Neuronal stem cell (in vitro differentiated cells): ENCODE measurements at regions not wholly inside any gene's neighbourhood (a gene's known extent, or its start where the extent isn't known, plus 50 kb on each side); places are given as distances from the start of the nearest gene placed in this dataset.
"Not testable (repeated sequence)": the region's sequence is repeated elsewhere in the genome, so short reads cannot be mapped to it uniquely, and the experiment has no call there.

ENCODE experiments used
- DNase-seq: peaks from one replicate; pipeline ENCODE4 v3.0.0-alpha.2; 2013; ENCODE audit warnings: low spot score
- H2AFZ ChIP-seq: one replicate; pipeline ENCODE4 v1.6.1; 2013; ENCODE audit warnings: mild to moderate bottlenecking, low read length, inconsistent platforms
- H2AK5ac ChIP-seq: 2 replicates; pipeline ENCODE4 v1.6.1; 2013; ENCODE audit warnings: low read depth, mild to moderate bottlenecking, inconsistent platforms, low read length, moderate library complexity, mixed read lengths
- H2BK120ac ChIP-seq: 2 replicates; pipeline ENCODE4 v1.6.1; 2013; ENCODE audit warnings: low read depth, mild to moderate bottlenecking, inconsistent platforms, low read length, moderate library complexity, mixed read lengths
- H2BK12ac ChIP-seq: one replicate; pipeline ENCODE4 v1.6.1; 2013; ENCODE audit warnings: low read length, inconsistent platforms
- H2BK15ac ChIP-seq: 2 replicates; pipeline ENCODE4 v1.6.1; 2013; ENCODE audit warnings: mild to moderate bottlenecking, low read length, inconsistent platforms, mixed read lengths
- H2BK5ac ChIP-seq: one replicate; pipeline ENCODE4 v1.6.1; 2013; ENCODE audit warnings: inconsistent platforms, mild to moderate bottlenecking, low read length, moderate library complexity
- H3K14ac ChIP-seq: one replicate; pipeline ENCODE4 v1.6.1; 2013; ENCODE audit warnings: low read length, inconsistent platforms
- H3K18ac ChIP-seq: 2 replicates; pipeline ENCODE4 v1.6.1; 2013; ENCODE audit warnings: low read length, inconsistent platforms
- H3K23ac ChIP-seq: 2 replicates; pipeline ENCODE4 v1.6.1; 2013; ENCODE audit warnings: low read depth, mild to moderate bottlenecking, mixed read lengths, low read length, inconsistent platforms; ENCODE audit not compliant: poor library complexity
- H3K27ac ChIP-seq: replicated peaks from 3 replicates; pipeline ENCODE4 v1.5.1; 2013; ENCODE audit warnings: low read length, inconsistent platforms
- H3K27me3 ChIP-seq, 3 experiments: 2 replicates each; pipeline ENCODE4 v1.6.1; 2013; ENCODE audit warnings: low read length in 3 of 3, mild to moderate bottlenecking in 2 of 3, inconsistent platforms in 1 of 3, low read depth in 1 of 3, mixed read lengths in 1 of 3, moderate library complexity in 1 of 3; ENCODE audit not compliant: control insufficient read depth in 3 of 3, insufficient read depth in 3 of 3
- H3K36me3 ChIP-seq, 2 donors: replicated peaks in 1 of 2; 2 replicates each; pipeline ENCODE4 v1.6.1; 2013; ENCODE audit warnings: low read length in 2 of 2; ENCODE audit not compliant: control insufficient read depth in 2 of 2, insufficient read depth in 2 of 2
- H3K4ac ChIP-seq: 2 replicates; pipeline ENCODE4 v1.6.1; 2013; ENCODE audit warnings: inconsistent platforms, mild to moderate bottlenecking, low read length, moderate library complexity
- H3K4me1 ChIP-seq, 2 donors: 1 replicate in 1 of 2; 2 replicates in 1 of 2; pipeline ENCODE4 v1.6.1; 2013; ENCODE audit warnings: low read length in 2 of 2, low read depth in 1 of 2; ENCODE audit not compliant: control insufficient read depth in 2 of 2, insufficient read depth in 1 of 2
- H3K4me2 ChIP-seq: one replicate; pipeline ENCODE4 v1.6.1; 2013; ENCODE audit warnings: mild to moderate bottlenecking, low read length, inconsistent platforms; ENCODE audit not compliant: insufficient read depth, poor library complexity, severe bottlenecking
- H3K4me3 ChIP-seq, 2 donors: 2 replicates each; pipeline ENCODE4 v1.5.1; 2013; ENCODE audit warnings: low read length in 2 of 2, mild to moderate bottlenecking in 2 of 2, inconsistent platforms in 1 of 2, moderate library complexity in 1 of 2
- H3K79me1 ChIP-seq: one replicate; pipeline ENCODE4 v1.6.1; 2013; ENCODE audit warnings: low read depth, mild to moderate bottlenecking, inconsistent platforms, low read length, moderate library complexity
- H3K9ac ChIP-seq: one replicate; pipeline ENCODE4 v1.6.1; 2013; ENCODE audit warnings: mild to moderate bottlenecking, low read depth, low read length, inconsistent platforms; ENCODE audit not compliant: poor library complexity
- H3K9me3 ChIP-seq, 2 donors: replicated peaks in 1 of 2; 2 replicates each; pipeline versions ENCODE3 to v1.6.1; 2013; ENCODE audit warnings: low read length in 2 of 2, mild to moderate bottlenecking in 2 of 2, inconsistent platforms in 1 of 2, low read depth in 1 of 2, mixed read lengths in 1 of 2, moderate library complexity in 1 of 2; ENCODE audit not compliant: control insufficient read depth in 2 of 2, insufficient read depth in 1 of 2
- H4K8ac ChIP-seq: one replicate; pipeline ENCODE4 v1.6.1; 2013; ENCODE audit warnings: low read depth, mild to moderate bottlenecking, inconsistent platforms, low read length, moderate library complexity
- H4K91ac ChIP-seq: one replicate; pipeline ENCODE4 v1.6.1; 2013; ENCODE audit warnings: low read length, low read depth, mild to moderate bottlenecking, inconsistent platforms; ENCODE audit not compliant: poor library complexity
- whole genome bisulfite sequencing, 2 donors: extraction: QIAGEN DNeasy Blood & Tissue Kit; methylation state at CpG; one replicate each; pipeline ENCODE4 v1.1.7; 2013; ENCODE audit warnings: missing lambda C conversion rate in 2 of 2, mixed read lengths in 1 of 2; ENCODE audit not compliant: insufficient read length in 2 of 2, insufficient replicate concordance in 1 of 2; ENCODE audit errors: extremely low coverage in 2 of 2; 5-methylcytosine and 5-hydroxymethylcytosine counted together

DNA sequence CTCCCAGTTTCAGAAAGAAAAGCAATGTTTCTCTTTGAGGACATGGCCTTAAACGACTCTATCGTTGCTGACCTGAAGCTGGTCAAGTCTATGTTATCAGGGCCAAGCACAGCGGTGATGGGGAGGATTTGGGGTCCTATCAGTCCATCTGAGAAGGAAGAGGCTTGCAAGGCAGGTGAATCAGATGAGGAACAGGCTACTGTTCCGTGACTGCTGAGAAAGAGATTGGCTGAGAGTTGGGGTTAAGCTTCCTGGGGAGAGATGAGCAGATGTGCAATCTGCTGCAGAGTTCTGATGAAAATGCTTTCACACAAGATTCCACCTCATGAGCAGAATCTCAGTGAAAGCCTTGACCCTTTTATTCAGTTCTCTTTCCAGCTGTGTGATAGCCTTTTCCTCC is 168.3 kb upstream of the STMND1 start:
- no peak overlapping the region for H3K4me2 ChIP-seq
- H4K8ac ChIP-seq, result no peak overlapping the region
- no peak overlapping the region for H2BK12ac ChIP-seq
- no peaks in the 10 kb centered on the region for H3K79me1 ChIP-seq
- H2BK15ac ChIP-seq, result no peak overlapping the region
- no peak overlapping the region for H2AFZ ChIP-seq
- no peak overlapping the region for H4K91ac ChIP-seq
- no peaks in the 10 kb centered on the region for H3K27me3 ChIP-seq
- no peak overlapping the region for H2BK120ac ChIP-seq
- no peak overlapping the region for H3K27ac ChIP-seq
- no peak for DNase-seq
- peaks cover 0 to 5% of the 10 kb centered on the region in 2 donors for H3K4me1 ChIP-seq
- no peak overlapping the region for H3K23ac ChIP-seq
- no peaks in the 10 kb centered on the region for H3K9me3 ChIP-seq
- H2AK5ac ChIP-seq, result no peak overlapping the region
- H3K14ac ChIP-seq, result no peak overlapping the region
- H3K36me3 ChIP-seq, result no peaks in the 10 kb centered on the region
- no peak overlapping the region for H3K9ac ChIP-seq
- H3K4me3 ChIP-seq, result no peak overlapping the region
- no peak overlapping the region for H2BK5ac ChIP-seq
- no CpG with 5 or more reads among the region's 4 CpGs for WGBS, 2 donors
- H3K4ac ChIP-seq, result no peak overlapping the region
- H3K18ac ChIP-seq, result no peak overlapping the region

DNA sequence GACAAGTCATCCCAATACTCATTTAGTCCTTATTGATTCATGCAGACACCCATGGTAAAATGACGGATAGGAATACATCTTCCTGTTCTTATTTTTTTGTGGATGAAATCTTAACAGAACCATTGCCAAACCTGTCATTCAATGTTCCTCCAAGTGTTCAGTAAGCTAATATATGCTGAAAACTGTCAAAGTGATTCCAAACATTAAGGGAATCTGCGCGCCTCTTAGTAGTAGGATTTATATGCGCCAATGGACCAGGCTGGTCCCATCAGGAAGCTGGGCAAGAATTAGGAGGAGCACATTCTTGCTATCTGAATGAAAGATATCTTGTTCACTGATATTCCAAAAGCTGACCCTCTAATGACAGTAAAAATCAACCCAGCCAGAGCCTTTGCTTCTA is 168.9 kb upstream of the STMND1 start:
- H3K18ac ChIP-seq, result no peak overlapping the region
- H2BK120ac ChIP-seq, result no peak overlapping the region
- WGBS, 2 donors, result no CpG with 5 or more reads among the region's 4 CpGs

DNA sequence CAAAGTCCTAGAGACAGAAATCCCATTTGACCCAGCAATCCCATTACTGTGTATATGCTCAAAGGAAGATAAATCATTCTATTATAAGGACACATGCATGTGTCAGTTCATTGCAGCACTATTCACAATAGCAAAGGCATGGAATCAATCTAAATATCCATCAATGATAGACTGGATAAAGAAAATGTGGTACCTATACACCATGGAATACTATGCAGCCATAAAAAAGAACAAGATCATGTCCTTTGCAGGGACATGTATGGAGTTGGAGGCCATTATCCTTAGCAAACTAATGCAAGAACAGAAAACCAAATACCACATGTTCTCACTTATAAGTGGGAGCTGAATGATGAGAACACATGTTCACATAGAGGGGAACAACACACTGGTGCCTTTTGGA is 169.8 kb upstream of the ATXN1 start:
- H3K27ac ChIP-seq, H2BK120ac ChIP-seq, H2BK15ac ChIP-seq, H3K23ac ChIP-seq, DNase-seq, H3K4me3 ChIP-seq, H3K36me3 ChIP-seq, H3K4me1 ChIP-seq, H3K9ac ChIP-seq, H4K91ac ChIP-seq, H2BK5ac ChIP-seq, H2AFZ ChIP-seq, H3K18ac ChIP-seq, H3K4me2 ChIP-seq, H3K9me3 ChIP-seq, H3K27me3 ChIP-seq, H2AK5ac ChIP-seq, H3K14ac ChIP-seq, H3K79me1 ChIP-seq, H3K4ac ChIP-seq, H2BK12ac ChIP-seq, H4K8ac ChIP-seq: not testable (repeated sequence)

More for the DNA sequence above, 168.9 kb upstream of the STMND1 start:
- Histone ChIP-seq H3K4me3 (no peak overlapping the region), H3K4me1 (peaks cover 0 to 5% of the 10 kb centered on the region in 2 donors), H2AFZ (no peak overlapping the region), H3K23ac (no peak overlapping the region), H2BK15ac (no peak overlapping the region), H3K4me2 (no peak overlapping the region), H3K9me3 (no peaks in the 10 kb centered on the region), H3K36me3 (no peaks in the 10 kb centered on the region), H3K14ac (no peak overlapping the region), H3K9ac (no peak overlapping the region), H3K27me3 (no peaks in the 10 kb centered on the region), H3K4ac (no peak overlapping the region), H2BK5ac (no peak overlapping the region), H3K27ac (no peak overlapping the region), H2BK12ac (no peak overlapping the region), H4K91ac (no peak overlapping the region), H4K8ac (no peak overlapping the region), H3K79me1 (no peaks in the 10 kb centered on the region), H2AK5ac (no peak overlapping the region)
- no peak for DNase-seq

DNA sequence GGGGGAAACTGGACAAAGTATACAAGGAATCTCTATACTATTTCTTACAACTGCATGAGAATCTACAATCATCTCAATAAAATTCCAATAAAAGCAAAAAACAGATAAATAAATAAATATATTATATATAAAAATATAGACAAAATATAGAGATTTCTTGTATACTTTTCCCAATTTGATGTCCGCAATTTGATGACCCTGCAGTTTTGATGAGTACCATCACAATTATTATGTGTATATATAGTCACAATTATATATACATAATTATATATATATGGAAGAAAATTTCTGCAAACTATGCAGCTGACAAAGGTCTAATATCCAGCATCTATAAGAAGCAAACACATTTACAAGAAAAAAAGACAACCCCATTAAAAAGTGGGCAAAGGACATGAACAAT is 169.2 kb upstream of the ATXN1 start:
- no peak overlapping the region for H3K27ac ChIP-seq
- H3K79me1 ChIP-seq, result no peaks in the 10 kb centered on the region
- no CpG with 5 or more reads among the region's 1 CpG for WGBS, 2 donors
- no peak overlapping the region for H3K4me3 ChIP-seq
- no peaks in the 10 kb centered on the region for H3K9me3 ChIP-seq
- DNase-seq, result no peak
- H3K14ac ChIP-seq, result no peak overlapping the region
- no peaks in the 10 kb centered on the region for H3K27me3 ChIP-seq
- H2AFZ ChIP-seq, result no peak overlapping the region
- H2BK5ac ChIP-seq, result no peak overlapping the region
- H4K8ac ChIP-seq, result no peak overlapping the region
- no peak overlapping the region for H2BK15ac ChIP-seq
- no peak overlapping the region for H2BK12ac ChIP-seq
- H2BK120ac ChIP-seq, result no peak overlapping the region
- H3K4me2 ChIP-seq, result no peak overlapping the region
- H4K91ac ChIP-seq, result no peak overlapping the region
- H2AK5ac ChIP-seq, result no peak overlapping the region
- H3K18ac ChIP-seq, result no peak overlapping the region
- H3K23ac ChIP-seq, result no peak overlapping the region
- peaks cover 0 to 5% of the 10 kb centered on the region in 2 donors for H3K4me1 ChIP-seq
- H3K9ac ChIP-seq, result no peak overlapping the region
- no peak overlapping the region for H3K4ac ChIP-seq
- no peaks in the 10 kb centered on the region for H3K36me3 ChIP-seq
